ENCODE measurements at regions not wholly inside any gene's neighbourhood (a gene's known extent, or its start where the extent isn't known, plus 50 kb on each side); places are given as distances from the start of the nearest gene placed in this dataset.
"Not testable (repeated sequence)": the region's sequence is repeated elsewhere in the genome, so short reads cannot be mapped to it uniquely, and the experiment has no call there.

DNA sequence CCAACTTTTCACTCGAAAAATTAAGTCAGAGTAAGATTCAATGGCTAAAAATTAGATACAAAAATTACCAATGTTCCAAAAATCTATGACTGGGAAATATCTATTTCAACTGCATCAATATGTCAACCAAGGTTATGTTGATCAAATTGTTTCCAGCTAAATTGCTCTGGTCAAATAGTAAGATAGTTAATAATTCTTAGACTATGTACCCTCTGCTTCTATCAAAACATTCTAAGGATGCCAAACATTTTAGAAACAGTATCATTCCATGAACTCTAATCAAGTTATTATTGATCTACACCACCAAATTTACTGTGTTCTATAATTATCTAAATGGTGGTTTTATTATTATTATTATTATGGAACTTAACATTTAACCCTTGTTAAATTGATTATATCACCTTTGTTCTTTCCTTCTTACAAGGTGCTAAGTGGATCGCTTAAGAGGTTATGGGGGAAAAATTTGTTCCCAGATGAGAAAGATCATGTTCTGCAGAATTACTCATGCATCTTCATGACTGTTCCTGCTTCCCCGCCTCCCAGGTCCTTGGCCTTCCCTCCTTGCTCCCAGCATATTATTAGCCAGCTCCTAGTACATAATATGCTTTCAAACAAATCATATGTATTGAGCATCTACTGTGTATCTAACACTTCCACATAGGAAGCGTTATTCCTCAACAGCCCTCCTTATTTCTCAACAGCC is 240.5 kb upstream of the KRR1 start:
- no peak for DNase-seq

DNA sequence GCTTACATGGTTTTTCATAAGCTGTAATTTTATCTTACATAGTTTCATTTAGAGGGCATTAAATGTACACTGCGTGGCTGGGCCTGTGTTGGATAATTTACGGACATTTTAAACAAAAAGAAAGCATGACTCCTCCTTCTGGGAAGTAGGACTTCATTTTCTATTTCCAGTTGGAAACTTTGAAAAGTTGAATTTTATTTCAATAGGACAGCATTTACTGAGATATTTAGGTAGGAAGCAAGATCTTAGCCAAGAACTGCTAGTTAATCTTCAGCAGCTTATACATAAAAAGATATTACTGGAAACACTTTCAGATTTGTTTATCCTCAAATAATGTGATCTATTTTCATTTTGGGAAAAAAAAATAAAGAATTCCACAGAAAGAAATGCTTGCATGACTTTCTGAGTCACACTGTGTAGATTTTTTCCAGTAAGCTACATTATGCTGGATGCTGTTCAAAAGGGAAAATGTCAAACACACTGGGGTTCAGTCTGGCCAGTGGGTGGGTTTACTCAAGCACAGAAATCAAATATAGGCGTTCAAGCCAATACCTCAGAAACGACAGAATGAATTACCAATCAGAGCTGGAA is 239.4 kb upstream of the KRR1 start:
- no peak for DNase-seq

GRCh38 chr12:75748990-75749389 is 237.6 kb upstream of the KRR1 start:
- DNase-seq: not testable (repeated sequence)

GRCh38 chr12:75748136-75748535 is 236.7 kb upstream of the KRR1 start:
- DNase-seq: no peak

DNA sequence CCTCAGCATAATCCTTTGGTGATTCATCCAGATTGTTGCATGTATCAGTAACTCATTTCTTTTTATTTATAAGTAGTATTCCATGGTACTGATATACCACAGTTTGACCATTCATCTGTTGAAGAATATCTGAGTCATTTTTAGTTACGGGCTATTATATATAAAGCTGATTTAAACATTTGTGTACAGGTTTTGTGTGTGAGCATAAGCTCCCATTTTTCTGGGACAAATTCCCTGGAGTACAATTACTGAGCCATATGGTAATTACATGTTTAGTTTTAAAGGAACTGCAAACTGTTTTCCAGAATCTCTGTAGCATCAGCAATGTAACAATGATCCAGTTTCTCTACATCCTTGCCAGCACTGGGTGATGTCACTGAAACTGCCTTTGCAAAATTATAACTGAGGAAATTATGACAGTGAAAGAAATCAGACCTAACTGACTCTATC is 236.2 kb upstream of the KRR1 start:
- peak; percentile 77 for DNase-seq

DNA sequence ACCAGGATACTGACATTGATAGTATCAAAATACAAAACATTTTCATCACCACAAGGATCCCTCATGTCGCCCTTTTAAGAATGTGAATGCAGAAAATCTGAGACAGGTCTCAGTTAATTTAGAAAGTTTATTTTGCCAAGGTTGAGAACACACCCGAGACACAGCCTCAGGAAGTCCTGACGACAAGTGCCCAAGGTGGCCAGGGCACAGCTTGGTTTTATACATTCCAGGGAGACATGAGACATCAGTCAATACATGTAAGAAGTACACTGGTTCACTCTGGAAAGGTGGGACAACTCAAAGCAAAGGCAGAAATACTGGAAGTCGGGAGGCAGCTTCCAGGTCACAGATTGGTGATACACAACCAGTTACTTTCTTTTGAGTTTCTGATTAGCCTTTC is 235.2 kb upstream of the KRR1 start:
- no peak for DNase-seq

DNA sequence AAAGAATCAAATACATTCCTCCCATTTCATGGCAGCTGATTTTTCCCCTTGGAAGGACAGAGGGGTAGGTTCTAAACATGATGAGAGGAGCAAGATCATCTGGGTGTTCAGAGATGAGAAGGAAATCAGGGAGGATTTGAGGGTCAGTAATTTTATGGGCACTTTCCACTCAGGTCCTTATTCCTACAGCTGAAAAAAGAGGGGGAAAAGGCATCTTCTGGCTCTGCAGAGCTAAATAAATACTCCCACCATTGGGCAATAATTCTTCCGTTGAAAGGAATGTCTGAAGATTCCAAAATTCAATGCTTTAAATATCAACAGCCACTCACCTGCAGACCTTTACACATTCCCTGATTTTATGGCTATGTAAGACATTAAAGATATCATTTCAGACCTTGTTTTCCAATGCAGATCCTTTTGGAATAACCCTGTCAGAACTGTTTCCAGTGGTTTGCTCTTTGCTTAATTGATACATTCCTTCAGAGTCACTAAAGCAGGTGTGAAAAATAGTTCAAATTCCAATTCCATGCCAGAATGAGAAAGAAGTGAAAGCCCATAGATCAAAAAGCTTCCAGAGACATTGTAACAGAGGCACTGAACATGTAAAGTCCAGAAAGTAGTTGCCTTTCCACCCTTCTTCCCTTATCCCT is 233.3 kb upstream of the KRR1 start:
- no peak for DNase-seq

GRCh38 chr12:75742961-75743360 is 231.6 kb upstream of the KRR1 start:
- no peak for DNase-seq

- no peak for DNase-seq
Measured at GRCh38 chr12:75742048-75742447, 230.6 kb upstream of the KRR1 start.

DNA sequence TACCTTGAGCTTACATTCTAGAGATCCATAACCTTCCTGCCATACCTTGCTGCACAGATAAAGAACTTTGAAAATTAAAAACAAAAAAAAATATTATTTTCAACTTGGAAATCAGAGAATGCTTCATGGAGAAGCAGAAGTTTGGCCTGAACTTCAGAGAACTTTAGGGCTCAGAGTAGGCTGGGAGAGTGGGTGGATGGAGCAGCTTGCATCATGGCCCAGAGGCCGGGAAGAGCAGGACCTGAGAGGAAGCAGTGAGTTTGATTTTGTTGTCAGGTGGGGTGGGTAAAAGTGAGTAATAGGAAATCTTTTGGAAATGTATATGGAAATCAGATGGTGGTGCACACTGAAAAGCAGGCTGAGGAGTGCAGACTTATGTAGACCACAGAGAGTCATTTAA is 228.5 kb upstream of the KRR1 start:
- no peak for DNase-seq

DNA sequence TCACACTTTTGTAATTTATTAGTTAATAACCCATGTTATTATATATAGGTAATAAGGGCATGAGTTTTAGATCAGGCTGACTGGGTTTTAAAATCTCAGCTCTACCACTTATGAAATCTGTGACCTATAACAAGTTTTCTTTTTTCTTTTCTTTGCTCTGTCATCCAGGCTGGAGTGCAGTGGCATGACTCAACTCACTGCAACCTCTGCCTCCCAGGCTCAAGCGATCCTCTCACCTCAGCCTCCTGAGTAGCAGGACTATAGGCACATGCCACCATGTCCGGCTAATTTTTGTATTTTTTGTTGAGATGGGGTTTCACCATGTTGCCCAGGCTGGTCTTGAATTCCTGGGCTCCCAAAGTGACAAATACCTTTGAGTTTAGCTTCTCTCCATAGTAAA is 227.7 kb upstream of the KRR1 start:
- DNase-seq: not testable (repeated sequence)

DNA sequence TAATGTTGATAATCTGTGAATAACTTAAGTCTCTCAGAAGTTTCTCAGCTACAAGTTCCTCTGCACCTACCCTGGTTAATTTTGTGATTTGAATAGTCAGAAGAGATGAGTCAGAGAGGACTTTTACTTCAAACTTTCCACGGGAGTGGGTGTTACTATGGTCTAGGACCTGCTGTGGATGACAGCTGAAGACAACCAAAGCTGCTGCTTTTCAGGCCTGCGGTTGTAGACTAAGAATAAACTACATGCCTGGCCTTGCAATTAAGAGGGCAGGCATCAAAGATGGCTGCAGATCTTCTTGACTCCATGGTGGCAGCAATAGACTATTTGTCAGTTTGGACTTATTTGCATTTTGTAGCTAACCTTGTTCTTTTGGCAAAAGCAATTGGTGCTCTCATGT is 227.1 kb upstream of the KRR1 start:
- no peak for DNase-seq

- no peak for DNase-seq
Measured at GRCh38 chr12:75735853-75736252, 224.4 kb upstream of the KRR1 start.

- DNase-seq: no peak
Measured at GRCh38 chr12:75728826-75729225, 217.4 kb upstream of the KRR1 start.

- DNase-seq: peak; percentile 4
Measured at GRCh38 chr12:75727577-75727976, 216.2 kb upstream of the KRR1 start.

- peak; percentile 95 for DNase-seq
Measured at GRCh38 chr12:75725521-75726111, 214.2 kb upstream of the KRR1 start.

DNA sequence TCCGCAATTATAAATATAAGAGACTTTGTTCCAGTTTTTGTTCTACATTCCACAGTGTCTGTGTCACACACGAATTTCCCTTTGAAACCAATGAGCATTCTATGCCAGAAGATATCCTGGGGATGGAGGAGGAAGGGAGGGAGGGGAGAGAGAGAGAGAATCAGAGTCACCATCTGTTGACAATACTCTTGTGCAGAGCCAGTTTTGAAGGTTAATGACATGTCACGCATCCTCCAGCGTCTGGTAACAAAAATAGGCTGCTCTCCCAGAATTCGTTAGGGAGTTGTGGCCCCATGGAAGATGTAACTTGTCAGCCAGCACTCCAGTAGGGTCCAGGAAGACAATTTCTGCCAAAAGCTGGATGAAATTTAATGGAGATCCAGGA is 213.5 kb upstream of the KRR1 start:
- peak; percentile 94 for DNase-seq

- DNase-seq: no peak
Measured at GRCh38 chr12:75724307-75724927, 213.0 kb upstream of the KRR1 start.

- peak; percentile 79 for DNase-seq
Measured at GRCh38 chr12:75722714-75723200, 211.3 kb upstream of the KRR1 start.

DNA sequence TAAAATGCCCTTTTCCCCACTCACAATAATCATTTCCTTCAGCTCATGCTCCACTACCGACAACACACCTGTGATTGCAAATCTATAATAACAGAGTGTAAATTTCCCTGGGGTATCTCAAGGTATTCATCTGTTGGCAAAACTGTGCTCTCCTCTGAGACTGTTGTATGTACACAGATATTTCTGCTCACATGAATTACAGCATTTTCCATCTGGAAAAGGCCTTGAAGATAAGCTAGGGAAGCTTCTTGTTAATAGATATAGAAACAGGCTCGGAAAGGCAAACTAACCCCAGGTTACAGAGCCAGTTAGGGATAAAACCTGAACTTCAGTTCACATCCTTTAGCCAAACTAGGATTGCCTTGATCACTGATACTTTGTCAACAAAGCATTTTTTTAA is 210.4 kb upstream of the KRR1 start:
- DNase-seq: peak; percentile 87

- peak; percentile 94 for DNase-seq
Measured at GRCh38 chr12:75720812-75721641, 209.6 kb upstream of the KRR1 start.

GRCh38 chr12:75717902-75718301 is 206.5 kb upstream of the KRR1 start:
- DNase-seq: no peak
